Stimulated activated CD4-positive, alpha-beta T cell treated with anti-CD3 and anti-CD28 coated beads, TNF-alpha, amount 100 ng/mL, for 24 hours (primary cell): ENCODE measurements at regions not wholly inside any gene's neighbourhood (a gene's known extent, or its start where the extent isn't known, plus 50 kb on each side); places are given as distances from the start of the nearest gene placed in this dataset.

Source experiments
- DNase-seq, 3 experiments: peaks; one replicate each; pipeline ENCODE4 v3.0.0-alpha.2; 2020; ENCODE audit warnings: low read depth in 3 of 3

DNA sequence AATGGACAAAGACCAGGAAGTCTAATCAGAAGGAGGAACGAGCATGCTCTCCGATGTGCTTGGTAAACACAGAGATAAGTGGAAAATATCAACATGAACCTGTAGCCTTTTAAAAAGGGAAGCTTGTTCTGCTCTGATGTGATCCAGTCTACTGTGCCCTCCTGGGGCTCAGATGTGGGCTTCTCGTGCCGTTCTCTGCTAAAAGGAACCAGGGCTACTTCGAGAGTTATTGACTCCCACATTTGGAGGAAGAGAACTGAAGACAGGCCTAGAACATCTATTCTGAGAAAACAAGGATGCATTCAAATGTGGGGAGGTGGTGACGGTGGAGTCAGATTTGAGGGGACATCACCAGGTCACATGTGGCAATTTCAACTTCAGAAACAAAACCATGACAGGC, 325.4 kb downstream of the GLRX3 start:
- DNase-seq: no peak

DNA sequence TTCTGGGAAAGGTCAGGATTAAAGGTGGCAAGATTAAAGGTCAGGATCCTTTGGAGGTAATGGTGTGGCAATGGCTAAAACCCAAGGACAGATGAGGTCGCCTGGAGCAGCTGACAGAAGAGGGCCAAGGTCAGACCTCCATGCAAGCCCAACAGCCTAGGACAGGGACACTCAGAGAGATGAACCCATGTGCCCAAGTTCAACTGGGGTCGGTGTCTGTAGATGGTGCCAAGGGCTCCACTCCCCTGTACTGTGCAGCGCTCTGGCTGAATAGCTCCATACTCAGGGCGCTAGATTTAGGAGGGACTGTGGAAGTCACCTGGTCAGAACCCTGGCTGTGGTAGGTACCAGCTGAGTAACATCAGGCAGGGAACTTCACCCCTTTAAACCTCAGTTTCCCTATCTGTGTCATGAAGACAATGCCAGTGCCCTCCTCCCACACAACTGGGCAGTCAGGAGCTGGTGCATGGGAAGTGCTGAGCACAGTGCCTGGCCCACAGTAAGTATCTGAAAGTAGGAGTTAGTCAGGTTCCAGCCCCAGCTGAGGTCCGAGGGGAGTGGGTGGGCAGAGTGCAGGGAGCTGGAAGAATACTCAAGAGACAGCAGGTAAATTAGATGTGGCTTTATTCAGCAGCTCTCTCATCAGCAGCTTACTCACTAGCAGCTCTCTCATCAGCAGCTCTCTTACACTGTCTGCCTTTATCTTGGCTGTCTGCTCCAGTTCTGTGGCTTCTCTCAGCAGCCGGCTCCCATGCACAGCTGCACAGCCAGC, 327.1 kb downstream of the GLRX3 start:
- no peak for DNase-seq

DNA sequence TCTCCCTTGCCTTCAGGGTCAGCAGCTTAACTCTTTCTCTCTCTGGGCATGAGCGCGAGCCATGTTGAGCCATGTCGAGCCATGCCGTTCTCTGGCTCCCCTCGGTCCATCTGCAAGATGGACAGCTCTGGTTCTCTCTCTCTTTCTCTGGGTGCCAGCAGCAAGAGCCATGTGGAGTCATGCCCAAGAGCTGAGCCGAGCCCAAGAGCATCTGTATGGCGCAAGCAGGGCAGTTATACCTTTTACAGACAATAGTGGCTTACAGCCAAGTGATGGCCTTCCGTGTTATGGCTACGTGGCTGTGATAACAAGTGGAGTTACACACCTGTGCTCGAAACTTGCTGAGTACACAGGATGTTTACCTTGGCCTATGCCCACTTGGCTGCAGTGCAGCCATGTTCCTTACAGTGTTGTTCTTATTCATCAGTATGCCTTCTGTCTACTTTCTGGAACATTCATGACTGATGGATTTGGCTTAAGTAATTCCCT, 327.7 kb downstream of the GLRX3 start:
- no peak for DNase-seq

DNA sequence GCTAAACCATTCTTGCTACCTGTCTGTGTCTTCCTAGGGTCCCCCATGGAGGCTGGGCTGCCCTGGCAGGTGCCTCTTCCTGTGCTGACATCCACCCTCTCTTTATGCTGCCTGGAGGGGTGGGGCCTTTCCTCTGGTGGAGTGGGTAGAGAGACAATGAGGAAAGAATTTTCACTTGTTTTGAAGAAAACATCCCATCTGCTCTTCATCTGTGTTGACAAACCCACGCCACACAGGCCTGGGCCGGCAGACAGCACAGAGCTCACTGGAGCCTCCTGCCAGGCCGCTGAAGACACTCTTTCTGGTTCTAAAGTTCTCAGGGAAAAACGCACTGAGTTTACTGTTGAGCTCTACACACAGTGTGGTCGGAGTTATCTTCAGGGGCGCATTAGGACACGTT, 328.2 kb downstream of the GLRX3 start:
- no peak for DNase-seq

DNA sequence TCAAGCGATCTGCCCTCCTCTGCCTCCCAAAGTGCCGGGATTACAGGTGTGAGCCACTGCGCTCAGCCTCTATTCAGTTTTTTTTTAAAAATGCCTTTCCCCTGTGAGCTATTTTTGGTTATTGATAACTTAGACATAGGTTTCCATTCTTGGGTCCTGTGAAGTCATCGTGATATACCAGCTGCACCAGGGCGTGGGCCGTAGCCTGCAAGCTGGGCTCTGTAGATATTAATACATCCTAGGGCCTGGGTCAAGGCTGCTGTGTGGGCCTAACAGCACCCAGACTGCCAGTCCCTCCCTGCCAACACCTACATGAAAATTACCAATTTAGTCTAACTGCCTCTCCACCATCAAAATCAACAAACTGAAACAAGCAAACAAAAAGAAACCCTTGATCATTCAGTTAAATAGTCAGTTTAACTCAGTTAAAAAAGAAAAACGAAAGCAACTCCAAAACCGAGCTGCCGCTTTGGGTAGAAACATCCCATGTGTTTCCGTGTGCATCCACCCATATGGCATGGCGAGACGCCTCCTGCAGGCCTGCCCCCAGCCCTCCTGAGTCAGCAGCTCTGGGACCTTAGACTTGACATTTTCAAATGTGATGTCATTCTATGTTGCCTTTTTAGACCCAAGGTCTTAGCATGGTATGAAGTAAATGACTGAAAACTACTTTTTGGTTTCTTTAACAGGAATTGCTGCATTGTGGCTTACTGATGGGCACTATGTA, 330.2 kb downstream of the GLRX3 start:
- no peak for DNase-seq

DNA sequence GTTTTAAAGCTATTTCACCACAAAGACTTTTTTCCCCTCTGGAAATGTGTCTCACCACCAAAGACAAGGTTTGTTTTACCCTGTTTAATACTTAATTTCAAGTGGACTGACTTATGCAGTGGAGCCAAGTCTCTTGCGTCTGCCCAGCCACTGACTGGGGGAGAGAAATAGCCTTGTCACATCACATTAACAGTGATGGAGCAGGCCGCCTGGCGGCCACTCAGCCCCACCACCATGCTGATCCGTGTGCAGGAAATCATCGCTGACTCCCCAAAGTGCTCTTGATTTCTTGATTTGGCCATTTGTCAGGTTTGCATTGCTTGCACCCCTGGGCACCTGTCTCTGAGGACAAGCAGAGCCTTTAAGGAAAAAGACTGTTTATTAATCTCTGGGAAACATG, 334.1 kb downstream of the GLRX3 start:
- DNase-seq: no peak

DNA sequence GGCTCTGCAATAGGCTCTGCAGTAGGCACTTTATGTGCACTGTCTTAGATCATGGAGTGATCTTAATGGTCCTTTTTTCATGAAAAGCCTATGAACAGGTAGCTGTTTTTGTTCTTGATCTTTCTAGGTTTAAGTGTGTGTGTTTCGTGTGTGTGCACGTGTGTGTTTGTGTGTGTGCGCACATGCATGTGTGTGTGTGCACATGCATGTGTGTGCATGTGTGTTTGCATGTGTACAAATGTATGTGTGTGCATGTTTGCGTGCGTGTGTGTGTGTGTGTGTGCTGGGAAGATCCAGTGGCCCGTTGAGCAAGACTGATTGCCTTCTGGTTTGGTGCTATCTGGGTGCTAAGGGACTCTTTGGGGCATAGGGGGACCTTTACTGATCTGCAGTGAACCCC, 334.8 kb downstream of the GLRX3 start:
- no peak for DNase-seq

DNA sequence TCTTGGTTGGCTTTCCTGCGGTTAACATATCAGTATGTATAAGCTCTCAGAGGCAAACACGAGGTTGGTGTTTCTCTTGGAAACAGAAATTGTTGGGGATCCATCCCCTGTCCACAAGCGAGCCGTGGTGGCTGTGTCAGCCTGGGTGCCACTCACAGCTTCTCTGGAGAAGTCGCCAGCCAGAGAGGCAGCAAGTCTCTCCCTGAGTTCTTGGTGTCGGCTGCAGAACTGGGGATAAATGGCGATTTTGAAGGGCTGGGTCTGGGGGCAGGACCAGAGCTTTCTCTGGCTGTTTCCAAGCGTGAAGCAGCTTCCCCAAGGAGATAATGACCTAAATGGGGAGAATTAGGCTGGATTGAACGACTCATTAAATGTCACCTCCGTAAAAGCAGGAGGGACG, 335.3 kb downstream of the GLRX3 start:
- no peak for DNase-seq

DNA sequence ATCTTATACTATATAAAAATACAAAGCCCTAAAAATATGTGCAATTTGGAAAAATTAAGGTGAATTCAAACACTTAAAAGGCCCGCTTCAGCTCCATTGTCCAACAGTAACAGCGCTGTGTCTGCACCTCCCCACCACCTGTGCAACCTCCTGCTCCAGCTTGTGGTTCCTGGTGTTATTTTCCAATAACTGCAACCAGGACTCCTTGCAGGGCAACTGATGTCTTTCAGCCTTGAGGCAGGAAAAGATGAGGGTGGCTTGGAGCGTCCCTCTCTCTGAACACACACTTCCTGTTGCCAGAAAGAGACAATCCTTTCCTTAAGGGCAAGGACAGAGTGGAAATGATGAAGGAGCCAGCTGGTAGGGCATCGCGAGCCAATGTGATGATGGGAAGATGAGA, 336.0 kb downstream of the GLRX3 start:
- DNase-seq: no peak

DNA sequence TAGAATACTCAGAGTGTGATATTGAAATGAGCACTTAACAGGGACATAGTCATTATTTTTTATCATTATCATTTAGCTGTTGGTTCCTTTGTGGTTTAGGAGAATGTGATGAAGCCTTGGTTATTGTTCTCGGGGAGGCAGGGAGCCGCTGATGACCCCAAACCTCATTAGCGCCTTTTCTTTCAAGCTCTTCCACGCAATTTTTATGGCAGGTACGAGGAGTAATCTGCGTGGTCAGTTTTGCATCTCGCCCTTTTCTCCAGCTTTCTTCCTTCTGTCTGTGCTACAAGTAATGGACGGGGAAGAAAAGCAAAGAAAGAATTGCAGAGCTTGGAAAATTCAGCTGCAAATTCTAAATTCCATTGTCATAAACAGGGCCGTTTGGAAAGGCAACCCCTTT, 338.4 kb downstream of the GLRX3 start:
- no peak for DNase-seq

DNA sequence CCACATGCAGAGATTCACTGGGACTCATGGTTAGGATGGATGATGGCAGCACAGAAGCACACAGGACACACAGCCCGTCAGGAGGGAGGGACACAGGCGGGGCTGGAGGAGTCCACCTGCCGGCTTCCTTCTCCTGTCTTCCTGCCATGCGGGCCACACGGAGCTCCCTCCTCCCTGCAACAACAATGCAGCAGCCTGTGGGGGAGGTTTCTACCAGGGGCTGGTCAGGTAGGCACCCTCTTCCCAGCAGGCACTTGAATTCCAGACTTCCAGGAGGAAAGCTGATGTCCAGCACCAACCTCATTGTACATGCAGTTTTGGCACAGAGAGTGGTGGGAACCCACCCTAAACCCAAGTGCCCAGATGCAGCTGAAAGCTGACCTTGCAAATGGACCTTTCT, 341.2 kb downstream of the GLRX3 start:
- no peak for DNase-seq

DNA sequence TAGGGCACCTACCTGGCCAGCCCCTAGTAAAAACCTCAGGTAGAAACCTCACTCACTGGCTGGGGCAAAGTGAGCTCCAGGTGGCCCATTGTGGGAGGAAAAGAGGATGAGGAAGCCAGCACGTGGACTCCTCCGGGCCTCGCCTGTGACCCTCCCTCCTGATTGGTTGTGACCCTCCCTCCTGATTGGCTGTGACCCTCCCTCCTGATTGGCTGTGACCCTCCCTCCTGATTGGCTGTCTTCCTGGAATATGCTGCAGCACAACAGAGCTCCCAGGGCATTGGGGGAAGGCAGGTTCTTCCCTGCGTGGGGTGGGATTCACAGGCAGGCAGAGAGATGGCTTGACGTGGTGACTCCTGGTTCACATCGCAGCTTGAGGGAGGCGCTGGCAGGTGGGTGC, 343.0 kb downstream of the GLRX3 start:
- DNase-seq: no peak

DNA sequence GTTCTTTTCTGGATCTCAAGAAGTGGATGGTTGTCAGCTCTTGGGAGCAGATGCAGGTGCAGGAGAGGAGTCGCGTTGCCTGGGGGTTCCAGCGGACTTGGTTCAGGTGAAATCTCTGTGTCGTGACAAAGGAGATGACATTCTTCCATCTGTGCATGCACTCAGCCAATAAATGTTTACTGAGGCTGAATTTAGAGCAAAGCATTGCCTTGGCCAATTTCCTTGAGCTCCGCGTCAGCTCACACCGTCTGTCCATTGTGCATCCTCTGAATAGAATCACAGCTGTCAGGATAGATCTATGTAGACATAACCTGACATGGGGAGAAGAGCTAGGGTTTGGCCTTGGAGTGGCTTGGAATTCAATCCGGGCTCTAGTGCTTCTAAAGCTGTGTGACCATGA, 343.7 kb downstream of the GLRX3 start:
- DNase-seq: no peak

DNA sequence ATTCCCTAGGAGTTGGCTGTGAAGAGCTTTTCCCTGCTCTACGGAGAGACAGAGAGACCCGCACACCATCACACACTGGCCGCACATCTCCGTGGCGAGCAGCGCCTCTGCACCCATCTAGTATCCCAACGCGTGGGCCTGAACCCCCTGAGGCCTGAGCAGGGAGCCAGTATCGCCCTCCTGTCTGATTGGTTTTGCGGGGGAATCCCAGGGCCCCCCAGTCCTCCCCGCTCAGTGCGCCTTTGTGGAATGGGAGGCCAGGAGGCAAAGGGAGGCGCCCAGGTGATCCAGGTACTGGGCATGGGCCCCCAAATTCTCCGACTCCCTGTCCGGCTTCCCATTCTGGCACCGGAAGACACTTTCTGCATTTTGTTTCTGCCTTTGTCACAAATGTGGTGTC, 344.3 kb downstream of the GLRX3 start:
- no peak for DNase-seq

DNA sequence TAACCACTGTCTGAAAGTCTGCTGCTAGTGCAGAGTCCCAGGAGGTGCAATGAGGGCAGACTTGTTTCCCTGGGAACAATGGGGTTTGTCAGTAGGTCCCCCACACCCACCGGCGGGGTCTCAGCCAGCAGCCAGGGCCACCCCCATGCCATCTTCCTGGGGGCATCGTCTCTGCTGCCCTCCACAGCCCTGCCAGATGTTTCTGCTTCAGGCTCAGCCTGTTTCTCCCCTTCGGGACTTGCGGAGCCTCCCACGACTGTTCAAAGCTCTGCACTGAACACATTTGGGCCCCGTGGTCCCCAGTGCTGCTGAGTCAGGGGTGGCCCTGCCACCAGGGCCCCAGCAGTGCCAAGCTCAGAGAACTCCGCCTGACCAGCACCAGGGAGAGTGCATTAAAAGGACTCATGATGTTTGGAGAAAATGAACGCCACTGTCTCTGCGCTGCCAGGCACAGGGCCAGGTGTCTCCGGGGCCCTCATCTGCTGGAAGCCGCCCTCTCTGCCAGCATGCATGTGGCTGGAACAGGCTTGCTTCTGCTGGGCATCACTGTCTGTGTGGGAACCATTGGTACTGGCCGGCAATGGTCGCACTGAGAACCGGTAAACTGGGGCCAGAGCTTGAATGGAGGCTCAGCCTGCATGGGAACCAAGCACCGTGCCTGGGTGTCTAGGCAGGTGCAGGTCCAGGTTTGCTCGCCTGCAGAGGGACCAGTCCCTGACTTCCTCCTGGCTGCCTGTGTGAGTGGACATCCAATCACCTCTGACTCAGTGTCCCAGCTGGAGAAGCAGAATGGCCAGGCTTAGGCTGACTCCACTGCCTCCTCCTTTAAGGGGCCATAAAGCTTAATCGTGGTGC, 345.1 kb downstream of the GLRX3 start:
- DNase-seq: no peak

DNA sequence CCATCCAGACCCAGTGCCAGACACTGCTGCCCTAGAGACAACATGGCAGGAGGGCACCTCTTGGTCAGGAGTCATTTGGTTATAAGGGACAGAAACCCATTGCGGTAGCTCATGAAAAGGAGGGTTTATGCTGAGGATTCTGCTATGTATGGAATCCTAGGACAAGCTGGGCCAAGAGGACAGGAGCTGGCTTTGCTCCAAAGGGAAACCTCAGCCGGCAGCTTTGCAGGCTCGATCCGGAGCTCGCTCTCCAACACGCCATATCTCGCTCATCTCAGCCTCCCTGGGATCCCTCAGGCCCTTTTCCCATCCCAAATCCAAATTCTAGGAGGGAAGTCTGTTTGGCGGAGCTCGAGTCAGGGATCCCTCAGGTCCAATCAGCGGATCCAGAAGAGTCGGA, 345.7 kb downstream of the GLRX3 start:
- no peak for DNase-seq

DNA sequence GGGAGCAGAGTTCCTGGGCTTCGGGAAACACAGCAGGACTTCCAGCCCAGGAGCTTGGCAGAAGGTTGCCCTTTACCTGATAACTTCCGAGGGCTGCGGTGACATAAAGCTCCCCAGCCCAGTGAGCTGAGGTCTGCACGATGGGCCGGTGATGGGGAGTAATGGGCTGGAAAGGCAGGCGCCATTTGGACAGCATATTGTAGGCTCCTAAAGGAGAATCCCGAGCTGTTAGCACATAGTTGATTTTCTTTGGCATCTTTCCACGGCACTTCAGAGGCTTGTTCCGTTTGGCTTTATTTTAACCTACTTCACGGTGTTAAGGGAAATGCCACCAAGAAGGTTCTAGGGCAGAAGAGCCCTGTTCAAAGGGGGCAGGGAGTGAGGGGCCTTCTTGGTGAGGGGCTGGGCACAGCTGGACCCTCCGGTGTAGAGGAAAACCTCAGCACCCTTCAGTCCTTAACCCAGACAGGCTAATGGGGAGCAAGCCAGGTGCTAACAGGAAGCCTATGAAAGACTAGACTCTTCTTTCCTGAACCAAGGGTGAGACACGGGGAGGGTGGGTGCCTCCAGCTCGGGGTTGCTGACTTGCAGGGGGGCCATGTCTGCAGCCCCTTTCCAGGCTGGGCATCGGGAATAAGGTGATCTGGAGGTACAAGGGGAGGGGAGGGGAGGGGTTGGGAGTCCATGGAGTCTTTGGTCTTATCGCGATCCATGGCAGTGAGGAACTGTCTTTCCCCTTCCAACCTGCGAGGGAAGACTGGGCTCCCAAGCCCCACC, 347.7 kb downstream of the GLRX3 start:
- no peak for DNase-seq

DNA sequence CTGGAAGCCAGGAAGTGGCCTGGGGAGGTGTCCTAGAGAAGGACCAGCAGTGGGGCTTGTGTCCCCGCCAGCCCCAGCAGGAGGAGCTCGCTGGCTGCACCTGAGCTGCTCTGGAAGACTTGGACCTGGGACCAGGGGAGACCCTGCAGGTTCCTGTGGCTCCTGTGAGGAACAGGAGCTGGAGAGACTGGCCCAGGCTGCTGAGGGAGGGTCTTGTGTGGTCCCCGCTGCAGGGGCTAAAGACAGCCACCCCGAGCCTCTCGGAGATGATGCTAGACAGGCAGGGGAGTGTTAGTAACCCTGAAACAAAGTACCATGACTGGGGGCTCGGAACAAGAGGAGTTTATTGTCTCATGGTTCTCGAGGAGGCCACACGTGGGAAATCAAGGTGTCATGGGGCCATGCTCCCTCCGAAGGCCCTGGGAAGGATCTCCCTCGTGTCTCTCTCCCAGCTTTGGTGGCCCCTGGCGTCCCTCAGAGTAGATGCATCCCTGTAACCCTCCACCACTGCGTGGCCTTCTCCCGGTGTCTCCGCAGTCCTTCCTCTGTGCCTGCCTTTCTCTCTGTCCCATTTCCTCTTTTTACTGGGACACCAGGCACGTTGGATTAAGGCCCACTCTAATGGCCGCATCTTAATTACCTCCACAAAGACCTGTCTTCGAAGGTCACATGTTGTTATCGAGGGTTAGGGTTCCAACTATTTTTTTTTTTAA, 348.4 kb downstream of the GLRX3 start:
- DNase-seq: no peak

DNA sequence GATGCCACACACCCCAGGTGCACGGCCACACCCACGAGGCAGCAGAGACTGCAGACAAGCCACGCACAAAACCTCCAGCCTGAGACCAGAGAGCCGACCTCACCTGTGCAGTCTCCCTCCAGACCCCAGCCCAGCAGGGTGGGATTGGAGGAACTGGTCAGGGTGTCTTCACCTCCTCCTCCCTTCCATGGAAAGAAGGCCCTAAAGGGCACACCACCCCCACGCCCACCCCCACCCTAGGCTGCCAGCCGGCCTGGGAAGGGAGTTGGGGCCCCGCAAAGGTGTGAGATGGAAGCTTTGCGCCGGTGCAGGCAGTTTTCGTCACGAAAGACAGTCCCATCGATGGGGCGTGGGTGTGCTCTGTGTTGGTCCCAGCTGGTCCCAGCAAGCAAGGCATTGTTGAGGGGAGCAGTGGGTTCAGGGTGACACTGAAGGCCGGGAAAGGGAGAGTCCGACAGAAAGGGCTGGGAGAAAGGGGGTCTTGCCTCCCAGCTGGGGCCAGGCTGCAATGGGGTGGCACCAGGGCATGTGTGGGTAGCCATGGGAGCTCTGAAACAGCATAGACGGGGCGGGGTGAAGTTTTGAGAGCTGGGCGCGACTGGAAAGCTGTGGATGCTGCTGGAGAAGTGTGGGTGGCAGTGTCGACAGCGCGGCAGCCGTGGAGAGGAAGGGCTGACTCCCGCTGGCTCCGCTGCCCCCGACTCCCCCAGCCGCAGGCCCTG, 349.2 kb downstream of the GLRX3 start:
- no peak for DNase-seq
